ENCODE measurements at regions not wholly inside any gene's neighbourhood (a gene's known extent, or its start where the extent isn't known, plus 50 kb on each side); places are given as distances from the start of the nearest gene placed in this dataset.
A peak's percentile ranks its signal among the peaks of the same experiment; 100 is the strongest.
"Not testable (repeated sequence)": the region's sequence is repeated elsewhere in the genome, so short reads cannot be mapped to it uniquely, and the experiment has no call there.

- DNase-seq: not testable (repeated sequence)
These were observed 84.4 kb upstream of the ANKRD1 start for GRCh38 chr10:91005276-91005675.

GRCh38 chr10:91006001-91006751 lies 85.3 kb upstream of the ANKRD1 start:
- DNase-seq: peak; percentile 57 to 75

GRCh38 chr10:91006752-91007346 lies 86.0 kb upstream of the ANKRD1 start:
- peak in 1 of 2 donors; percentile 5 for DNase-seq

GRCh38 chr10:91007655-91008054 lies 86.8 kb upstream of the ANKRD1 start:
- no peak for DNase-seq

GRCh38 chr10:91009121-91009520 lies 88.2 kb upstream of the ANKRD1 start:
- DNase-seq: no peak

GRCh38 chr10:91010952-91011351 lies 90.1 kb upstream of the ANKRD1 start:
- no peak for DNase-seq

GRCh38 chr10:91012502-91012901 lies 91.6 kb upstream of the ANKRD1 start:
- no peak for DNase-seq

GRCh38 chr10:91013985-91014384 lies 93.1 kb upstream of the ANKRD1 start:
- no peak for DNase-seq

GRCh38 chr10:91017198-91017597 lies 96.3 kb upstream of the ANKRD1 start:
- no peak for DNase-seq

- no peak for DNase-seq
These were observed 101.0 kb upstream of the ANKRD1 start for GRCh38 chr10:91021901-91022300.

- DNase-seq: no peak
These were observed 101.5 kb upstream of the ANKRD1 start for GRCh38 chr10:91022390-91022789.

- DNase-seq: no peak
These were observed 102.2 kb upstream of the ANKRD1 start for GRCh38 chr10:91022924-91023699.

GRCh38 chr10:91023700-91024398 lies 103.0 kb upstream of the ANKRD1 start:
- DNase-seq: no peak

GRCh38 chr10:91024541-91024940 lies 103.7 kb upstream of the ANKRD1 start:
- no peak for DNase-seq

- DNase-seq: no peak
These were observed 111.8 kb upstream of the ANKRD1 start for GRCh38 chr10:91032611-91033206.

- no peak for DNase-seq
These were observed 112.5 kb upstream of the ANKRD1 start for GRCh38 chr10:91033324-91033950.

- DNase-seq: peak; percentile 3 to 55
These were observed 113.2 kb upstream of the ANKRD1 start for GRCh38 chr10:91034042-91034441.

GRCh38 chr10:91034494-91035159 lies 113.7 kb upstream of the ANKRD1 start:
- DNase-seq: no peak

- no peak for DNase-seq
These were observed 114.9 kb upstream of the ANKRD1 start for GRCh38 chr10:91035650-91036292.

- no peak for DNase-seq
These were observed 116.0 kb upstream of the ANKRD1 start for GRCh38 chr10:91036807-91037411.

- DNase-seq: no peak
These were observed 118.1 kb upstream of the ANKRD1 start for GRCh38 chr10:91038971-91039370.
